HG03135 (cell line): ENCODE measurements at regions not wholly inside any gene's neighbourhood (a gene's known extent, or its start where the extent isn't known, plus 50 kb on each side); places are given as distances from the start of the nearest gene placed in this dataset.

ENCODE experiments used
- ATAC-seq: cut with Tn5 transposase; IDR thresholded peaks from one replicate; pipeline ENCODE4 v1.9.1; 2021; ENCODE audit warnings: mild to moderate bottlenecking, moderate library complexity; ENCODE audit not compliant: unreplicated experiment

DNA sequence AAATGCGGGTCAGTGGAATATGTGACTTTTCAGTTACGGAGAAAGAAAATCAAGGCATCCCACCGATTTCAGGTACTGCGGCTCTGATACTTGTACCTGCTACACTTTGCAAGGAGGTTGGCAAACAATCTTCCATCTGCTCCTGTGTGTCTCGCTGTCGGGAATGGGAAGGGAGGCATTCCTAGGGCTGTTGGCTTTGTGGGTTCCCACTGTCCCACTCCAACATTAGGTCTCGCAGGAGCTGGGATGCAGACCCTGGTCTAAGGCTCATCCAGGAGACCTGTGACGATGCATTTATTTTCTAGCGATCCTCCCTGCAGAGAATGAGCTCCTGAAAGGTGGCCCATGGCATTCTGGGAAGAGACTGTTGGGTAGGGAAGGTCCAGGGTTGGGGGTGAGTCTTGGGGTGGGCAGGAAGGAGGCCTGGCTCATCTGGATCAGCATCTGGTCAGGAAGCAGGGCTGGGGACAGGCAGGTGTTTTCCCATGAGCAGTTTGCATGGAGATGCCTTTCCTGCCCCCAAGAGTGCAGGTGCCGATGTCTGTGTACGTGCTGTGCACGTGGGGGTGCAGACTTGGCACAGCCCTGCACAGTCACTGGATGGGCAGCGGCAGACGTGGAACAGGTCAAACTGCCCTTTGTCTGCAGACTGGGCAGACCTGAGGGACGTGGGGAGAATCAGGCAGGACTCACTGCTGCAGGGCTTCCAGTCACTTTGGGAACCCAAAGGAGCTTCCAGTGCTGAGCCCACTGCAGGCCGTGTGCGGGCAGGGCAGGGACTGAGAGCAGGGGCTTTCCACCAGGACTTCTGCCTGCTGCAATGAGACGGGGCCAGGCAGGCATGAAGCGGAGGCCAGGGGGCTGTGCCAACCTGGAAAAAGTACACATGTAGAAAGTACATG is 152.4 kb downstream of the TEX29 start:
- ATAC-seq: no peak

DNA sequence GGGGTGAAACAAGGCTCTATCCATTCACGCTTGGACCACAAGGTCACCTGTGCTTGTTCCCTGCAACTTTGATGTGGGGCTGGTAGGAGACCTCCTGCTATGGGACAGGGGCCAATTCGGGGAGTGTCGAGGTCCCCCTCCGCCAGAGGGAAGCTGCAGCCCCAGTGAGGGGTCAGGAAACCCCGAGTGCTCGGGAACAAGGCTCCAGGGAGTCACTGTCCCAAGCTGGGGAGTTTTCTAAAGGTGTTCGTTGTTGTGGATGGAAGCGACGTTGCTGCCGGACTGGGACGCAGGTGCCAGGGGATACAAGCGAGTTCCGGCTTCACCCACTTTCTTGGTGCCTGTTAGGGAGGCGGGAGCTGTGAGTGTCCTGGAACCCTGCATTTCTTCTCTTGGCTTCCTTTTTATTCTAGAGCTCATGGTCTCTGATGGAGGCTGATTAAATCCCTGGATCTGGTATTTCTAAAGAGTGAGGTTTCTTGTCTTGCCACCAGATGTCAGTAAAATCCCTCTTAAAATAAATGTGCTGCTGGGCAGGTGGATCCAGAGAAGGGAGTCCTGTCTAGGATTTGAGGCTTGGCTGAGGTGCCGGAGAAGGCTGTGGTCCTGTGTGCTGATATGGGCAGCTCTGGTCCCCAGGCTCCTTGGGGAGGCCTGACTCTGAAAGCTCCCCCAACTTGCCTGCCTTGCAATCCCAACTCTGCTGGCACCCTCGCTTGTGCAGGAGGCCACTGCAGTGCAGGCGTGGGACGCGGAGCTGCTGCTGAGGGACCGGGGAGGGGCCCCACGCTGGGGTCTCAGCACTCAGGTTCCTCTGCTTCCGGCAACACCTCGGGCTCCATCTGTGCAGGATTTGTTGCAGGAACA is 153.9 kb downstream of the TEX29 start:
- ATAC-seq: no peak

DNA sequence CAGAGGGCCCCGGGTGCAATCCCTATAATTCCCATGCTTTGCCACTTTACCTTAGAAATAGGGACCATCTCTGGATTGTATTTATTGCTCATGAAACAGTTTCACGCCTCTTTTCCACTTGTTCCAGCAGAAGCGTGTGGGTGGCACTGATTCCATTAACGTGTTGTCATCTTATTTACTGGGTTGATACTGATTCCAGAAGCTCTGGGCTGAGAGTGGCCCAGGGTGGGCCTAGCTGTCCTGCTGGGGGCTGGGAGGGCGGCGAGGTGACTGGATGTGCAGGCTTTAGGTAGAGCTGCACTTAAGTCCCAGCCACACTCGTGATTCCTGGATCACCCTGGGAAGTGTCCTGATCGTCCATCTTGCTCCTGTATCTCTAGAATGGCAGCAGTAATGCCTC is 155.0 kb downstream of the TEX29 start:
- ATAC-seq: no peak

DNA sequence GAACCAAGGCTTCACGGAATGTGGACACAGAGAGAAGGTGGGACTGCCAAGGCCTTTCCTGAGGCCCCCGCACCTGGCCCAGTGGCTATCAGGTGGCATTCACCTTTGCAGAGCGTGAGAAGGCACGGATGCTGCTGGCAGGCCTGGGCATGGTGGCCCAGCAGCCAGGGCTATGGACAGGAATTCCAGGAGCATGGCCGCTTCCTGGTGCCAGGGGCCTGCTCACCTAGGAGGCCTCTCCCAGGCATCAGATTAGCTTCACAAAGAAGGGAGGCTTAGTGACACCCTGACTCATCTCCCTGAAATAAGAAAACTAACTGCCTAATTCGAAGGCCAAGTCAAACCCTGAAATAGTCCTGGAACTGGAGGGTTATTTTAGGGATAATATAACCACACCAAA is 155.8 kb downstream of the TEX29 start:
- ATAC-seq: no peak

DNA sequence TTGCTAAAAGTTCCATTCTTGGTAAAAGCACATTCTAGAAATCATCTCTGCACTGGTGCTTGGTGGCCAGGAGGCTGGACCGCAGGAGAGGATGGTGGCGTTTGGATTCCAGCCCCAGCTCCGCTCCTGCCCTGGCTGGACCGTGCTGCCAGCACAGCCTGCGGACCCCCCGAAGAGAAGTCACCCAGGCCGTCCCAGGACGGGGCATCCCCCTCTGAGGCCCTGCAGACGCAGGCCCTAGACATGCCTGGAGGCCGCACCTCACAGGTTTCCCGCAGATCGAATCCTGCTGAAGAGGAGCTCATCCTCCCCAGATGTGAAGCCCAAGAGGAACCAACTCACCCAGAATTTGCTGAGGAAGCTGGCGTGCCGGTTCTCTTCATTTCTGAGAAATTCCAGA is 159.0 kb downstream of the TEX29 start:
- ATAC-seq: no peak

DNA sequence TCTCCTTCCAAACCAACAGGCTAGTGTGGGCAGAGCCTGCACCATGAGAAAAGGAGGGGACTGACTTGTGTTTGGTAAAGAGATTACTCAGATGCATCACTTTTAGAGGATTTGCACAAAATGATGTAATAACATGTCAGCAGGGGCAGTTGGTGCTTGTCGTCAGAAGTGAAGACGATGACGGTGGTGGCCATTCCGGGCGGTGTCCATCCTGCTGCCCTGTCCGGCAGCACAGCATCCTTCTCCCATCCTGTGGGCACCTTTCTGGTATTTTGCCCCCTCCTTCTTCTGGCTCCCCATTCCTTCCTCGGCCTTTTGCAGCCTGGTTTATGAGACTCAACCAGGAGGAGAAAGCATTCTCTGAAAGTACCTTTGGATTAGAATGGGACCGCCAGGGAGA is 160.1 kb downstream of the TEX29 start:
- no peak for ATAC-seq

DNA sequence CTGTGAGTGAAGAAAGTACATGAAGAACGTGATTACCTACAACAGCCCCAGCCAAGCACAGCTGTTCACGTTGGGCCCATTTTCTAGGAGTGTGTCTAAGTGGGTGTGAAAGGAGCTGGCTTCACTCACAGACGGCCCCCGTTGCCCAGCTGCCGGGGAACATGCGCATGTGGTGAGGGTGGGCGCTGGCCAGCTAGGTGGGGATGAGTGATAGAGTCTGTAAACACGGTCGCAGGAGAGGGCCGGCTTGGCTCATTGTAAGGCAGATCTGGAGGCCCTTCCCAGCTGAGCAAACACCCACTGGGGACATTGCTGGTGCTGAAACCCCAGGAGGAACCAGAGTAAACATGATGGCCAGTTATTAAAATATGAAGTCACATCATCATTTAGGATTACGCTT is 160.5 kb downstream of the TEX29 start:
- no peak for ATAC-seq

DNA sequence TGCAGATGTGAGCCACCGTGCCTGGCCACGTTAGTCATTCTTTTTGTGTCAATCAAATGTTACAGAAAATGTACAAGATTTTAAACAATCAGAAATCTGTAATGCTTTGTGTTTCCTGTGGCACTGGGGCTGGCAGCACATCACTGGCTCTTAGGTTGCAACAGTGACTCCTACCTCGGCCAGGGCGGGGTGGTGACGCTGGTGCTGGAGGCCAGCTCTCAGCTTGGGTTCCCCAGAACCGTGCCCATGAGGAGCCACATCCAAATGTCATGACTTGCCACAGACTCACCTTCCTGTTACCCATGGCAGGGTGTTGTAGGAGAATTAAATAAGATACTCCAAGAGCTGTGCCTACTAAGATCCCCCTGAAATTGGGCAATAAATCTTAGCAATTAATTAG is 161.7 kb downstream of the TEX29 start:
- ATAC-seq: no peak

DNA sequence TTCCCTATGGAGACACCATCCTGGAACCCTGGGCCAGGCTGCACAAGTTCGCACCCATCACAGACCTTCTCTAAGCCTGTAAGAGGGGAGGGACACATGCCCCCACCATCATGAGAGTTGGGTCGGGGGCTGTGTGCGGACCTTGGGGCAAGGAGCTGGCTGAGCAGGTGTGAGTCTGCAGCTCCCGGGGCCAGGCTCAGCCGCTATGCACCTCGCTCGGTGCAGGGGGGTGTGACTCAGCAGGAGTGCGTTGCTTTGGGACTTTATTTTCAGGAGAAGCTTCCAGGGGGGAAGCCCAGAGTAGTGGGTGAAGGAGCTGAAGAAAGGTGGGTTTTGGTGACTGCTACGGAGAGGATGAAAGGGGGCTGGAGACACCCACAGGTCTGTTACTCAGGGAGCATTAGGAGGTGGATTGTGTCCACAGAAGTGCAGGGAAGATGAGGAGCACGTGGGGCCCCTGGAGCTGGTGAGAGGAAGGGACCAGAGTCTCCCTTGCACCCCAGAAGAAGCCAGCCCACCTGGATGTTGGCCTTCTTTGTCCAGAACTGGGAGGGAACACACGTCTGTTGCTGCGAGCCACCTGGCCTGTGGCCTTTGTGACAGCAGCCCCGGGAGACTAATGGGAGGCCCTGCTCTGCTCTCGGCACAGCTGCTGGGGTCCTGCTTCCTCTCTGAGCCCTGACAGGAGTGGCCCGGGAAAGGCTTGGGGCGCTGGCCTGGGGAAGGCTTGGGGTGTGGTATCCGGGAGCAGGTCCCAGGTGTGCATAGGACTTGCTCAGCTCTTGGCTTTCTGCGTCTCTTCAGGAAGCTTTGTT is 162.6 kb downstream of the TEX29 start:
- no peak for ATAC-seq

DNA sequence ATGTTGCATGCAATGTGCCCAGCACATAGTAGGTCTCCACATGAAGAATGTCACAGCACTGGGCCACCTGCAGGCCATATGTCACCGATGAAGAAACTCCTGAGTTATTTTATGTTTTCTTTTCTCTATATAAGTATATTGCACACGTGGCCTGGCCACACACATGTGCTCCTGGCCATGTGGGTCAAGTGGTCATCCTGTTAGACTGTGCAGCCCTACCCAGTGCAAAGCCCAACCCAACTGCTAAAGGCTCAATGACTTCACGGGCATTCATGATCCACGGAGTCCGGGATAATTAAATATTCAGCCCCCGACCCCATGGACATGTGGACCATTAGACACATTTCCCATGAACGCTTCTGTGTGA is 163.2 kb downstream of the TEX29 start:
- ATAC-seq: no peak

DNA sequence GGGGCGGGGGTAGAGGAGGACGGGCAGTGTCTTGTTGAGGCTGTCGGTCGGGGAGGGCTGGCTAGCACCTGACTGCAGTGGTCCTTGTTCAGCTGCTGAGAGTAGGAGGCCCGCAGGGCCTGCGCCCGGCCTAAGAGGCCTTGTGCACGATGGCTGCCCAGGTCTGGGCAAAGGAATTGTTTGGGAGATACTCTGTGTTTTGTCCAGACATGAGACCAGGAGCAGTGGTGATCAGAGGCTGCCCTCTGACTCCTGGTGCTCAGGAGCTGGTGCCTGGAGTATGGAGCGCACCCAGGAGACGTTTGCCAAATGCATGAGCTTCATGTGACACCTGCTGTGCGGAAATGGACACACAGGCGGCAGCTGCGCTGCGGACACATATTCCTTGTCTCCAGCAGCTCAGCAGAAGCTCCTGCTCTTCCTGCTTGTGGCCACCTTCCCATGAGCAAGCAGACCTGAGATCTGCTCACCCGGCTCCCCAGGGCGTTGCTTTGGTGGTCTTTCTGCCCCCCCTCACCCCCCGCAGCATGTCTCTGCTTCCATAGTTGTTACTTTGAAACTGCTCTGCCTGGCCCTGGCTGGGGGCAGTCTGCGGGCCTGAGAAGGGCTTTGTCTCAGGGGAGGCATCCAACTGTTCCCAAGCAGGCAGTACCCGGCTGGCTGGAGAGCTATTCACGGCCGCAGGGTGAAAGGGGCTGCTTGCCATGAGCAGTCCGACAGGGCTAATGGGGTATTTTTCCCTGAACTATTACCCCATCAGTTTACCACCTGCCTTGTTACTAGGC is 163.9 kb downstream of the TEX29 start:
- ATAC-seq: no peak

DNA sequence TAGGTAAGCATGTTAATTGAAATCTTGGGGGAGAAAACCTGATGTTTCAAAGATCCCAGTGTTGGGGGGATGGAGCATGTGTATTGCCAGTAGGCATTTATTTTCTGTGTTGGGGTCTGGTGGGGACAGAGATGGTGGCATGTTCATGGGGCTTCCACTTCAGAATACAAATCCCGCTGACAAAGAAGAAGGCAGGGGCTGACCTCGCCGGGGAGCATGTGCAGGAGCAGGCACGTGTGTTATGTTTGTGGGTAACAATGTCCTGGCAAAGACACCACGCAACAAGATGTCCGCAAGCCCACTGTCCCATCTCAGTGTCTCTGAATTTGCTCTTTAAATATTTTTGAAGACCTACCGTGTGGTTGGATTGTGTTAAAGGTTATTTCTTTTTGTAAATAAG is 164.5 kb downstream of the TEX29 start:
- no peak for ATAC-seq

DNA sequence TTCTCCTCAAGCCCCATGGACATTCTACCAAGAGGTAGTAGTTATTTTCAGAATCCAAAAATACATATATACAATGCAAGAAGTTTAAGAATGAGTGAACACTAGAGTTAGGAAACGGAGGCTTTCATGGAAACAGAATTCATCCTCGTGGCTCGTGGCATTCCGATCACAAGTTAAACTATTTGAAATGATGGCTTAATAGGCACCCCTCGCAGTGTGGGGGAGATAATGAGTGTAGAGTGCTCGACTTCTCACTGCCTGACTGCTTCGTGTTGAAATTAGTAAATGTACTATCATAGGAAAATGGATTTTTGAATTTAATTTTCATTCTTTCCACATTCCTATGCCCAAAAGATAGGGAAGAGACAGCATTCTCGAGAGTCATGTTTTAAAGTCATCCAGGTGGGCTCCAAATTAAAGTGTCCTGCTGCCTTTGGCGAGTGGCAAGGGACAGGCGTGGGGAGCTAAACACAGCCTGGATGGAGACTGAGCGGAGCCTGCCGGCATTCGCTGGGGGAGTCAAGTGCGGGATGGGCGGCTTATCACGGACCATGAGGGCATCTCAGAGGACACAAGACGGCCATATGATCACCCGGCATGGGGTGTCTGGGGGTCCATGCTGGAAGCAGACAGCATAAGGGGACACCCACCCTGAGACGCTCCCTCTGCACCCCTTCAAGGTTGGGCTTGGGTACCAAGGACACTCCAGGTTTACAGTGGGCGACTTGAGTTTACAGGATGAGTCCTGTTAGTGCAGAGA is 165.2 kb downstream of the TEX29 start:
- ATAC-seq: no peak

DNA sequence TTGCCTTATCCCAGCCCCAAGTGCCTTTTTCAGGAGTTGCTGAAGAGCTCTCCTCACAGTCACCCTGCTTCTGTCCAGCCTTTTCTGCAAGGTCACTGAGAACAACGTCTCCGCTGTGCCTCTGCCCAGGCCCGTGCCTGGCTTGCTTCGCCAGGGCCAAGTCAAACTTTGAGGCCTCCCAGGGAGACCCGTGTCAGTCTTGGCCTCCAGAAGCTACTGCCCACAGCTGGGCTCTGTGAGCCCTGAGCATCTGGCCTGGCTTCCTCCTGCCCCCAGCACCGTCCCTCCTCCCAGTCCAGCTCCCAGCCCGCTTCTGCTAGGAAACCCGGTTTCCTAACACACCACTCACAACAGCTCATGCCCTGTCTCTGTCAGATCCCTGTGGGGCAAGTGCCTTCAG is 165.9 kb downstream of the TEX29 start:
- no peak for ATAC-seq

DNA sequence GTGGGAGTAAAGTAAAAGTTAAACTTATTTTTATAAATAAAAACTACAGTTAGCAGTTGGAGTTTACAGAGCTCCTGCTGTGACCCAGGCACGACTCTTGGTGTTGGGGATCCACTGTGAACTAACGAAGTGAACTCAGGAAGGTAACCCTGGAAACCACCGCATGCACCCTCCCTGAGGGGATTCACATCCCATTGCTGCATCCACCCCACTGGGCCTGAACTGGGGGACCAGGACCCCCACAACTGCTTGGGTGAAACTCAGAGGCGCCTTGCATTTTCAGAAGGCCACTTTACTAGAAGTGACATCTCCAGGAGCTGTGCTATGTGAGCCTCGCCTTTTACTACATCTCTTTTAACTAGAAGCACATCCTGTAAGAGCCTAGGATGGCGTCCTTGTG is 166.4 kb downstream of the TEX29 start:
- no peak for ATAC-seq

DNA sequence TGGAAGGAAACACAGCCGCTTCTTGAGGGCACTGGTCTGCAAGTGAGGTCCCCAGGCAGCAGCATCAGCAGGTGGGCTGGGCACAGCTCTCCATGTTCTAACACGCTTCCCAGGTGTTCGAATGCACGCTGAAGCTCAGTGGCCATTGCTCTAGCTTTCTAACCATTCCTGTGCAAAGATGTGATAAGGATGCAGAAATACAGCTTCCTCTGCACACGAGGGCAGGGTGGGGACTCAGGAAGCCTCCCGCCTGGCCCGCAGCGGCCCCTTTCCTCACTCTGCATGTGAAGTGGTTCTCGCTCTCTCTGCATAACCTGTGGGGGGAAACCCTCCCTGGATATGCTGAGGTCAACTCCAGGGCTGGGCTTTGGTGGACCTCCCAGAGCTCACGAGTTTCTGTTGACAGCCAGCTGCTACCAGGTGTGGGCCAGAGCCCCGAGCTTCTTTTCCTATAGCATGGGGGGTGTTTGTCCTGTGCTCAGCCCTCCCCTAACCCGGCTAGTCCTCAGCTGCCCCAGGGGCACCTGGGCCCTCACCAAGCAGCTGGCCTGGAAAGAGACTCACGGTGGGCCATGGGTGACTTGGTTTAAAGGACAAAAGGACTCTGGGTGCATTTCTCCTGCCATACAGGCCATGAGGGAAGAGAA is 168.2 kb downstream of the TEX29 start:
- no peak for ATAC-seq

DNA sequence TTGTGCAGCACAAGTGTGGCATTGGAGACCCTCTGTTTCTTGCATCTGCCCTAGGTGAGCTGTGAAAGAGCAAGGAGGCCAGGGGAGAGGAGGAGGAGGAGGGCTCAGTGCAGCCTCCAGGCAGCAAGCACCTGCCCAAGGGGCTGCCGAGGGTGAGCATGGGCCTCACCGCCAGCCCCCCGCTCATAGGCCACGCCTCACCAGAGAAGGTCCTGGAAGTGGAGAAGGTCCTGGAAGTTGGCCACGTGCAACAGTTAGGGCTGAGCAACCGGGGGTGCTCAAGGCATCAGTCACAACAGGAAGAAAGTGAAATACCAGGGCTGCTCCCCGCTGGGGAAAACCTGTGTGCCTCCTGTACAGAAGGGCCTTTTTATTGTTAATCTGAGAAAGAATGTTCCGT is 168.9 kb downstream of the TEX29 start:
- ATAC-seq: no peak

DNA sequence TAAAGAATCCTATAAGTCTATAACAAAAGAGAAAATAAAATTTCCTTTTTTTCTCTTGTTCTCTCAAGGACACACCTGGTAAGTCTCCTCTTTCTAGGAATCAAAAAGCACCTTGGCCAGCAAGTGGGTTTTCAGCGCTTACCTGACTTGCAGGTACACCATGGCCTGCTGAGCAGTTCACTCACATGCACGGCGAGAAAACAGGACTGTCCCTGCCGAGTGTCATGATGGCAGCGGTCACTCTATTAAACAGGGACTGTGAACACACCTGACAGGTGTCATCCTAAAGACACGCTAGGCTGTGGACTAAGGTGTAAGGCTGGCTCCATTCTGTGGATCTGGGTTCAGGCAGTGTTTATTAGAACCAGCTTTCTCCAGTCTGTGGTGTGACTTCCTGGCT is 170.2 kb downstream of the TEX29 start:
- no peak for ATAC-seq

DNA sequence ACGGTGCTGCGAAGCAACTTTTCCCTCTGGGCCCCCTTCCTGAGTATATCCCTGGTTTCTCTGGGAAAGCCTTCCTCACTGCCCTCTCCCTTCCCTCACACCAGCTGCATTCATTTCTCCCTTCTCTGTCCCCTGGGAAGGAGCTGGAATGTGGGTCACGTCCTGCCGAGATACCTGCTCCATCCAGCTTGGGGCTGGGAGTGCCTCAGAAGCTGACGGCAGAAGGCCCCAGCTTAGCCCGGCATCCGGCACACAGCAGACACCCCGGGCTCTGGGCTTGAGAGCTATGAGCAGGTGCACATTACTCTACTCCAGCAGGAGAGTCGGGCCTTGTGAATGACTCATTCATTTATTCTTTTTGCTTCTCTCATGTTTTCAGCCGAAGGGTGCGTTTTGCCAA is 170.6 kb downstream of the TEX29 start:
- ATAC-seq: no peak
